ENCODE measurements at regions not wholly inside any gene's neighbourhood (a gene's known extent, or its start where the extent isn't known, plus 50 kb on each side); places are given as distances from the start of the nearest gene placed in this dataset.
"Not testable (repeated sequence)": the region's sequence is repeated elsewhere in the genome, so short reads cannot be mapped to it uniquely, and the experiment has no call there.

GRCh38 chr12:25424211-25424731, 128.8 kb downstream of the LMNTD1 start:
- DNase-seq: no peak

- no peak for DNase-seq
Observed at GRCh38 chr12:25423355-25424050, 129.6 kb downstream of the LMNTD1 start.

- no peak for DNase-seq
Observed at GRCh38 chr12:25422241-25422640, 130.8 kb downstream of the LMNTD1 start.

GRCh38 chr12:25421651-25422167, 131.4 kb downstream of the LMNTD1 start:
- DNase-seq: no peak

GRCh38 chr12:25420116-25420515, 133.0 kb downstream of the LMNTD1 start:
- no peak for DNase-seq

GRCh38 chr12:25419595-25419994, 133.5 kb downstream of the LMNTD1 start:
- DNase-seq: no peak

GRCh38 chr12:25417071-25417470, 136.0 kb downstream of the LMNTD1 start:
- no peak for DNase-seq

- DNase-seq: no peak
Observed at GRCh38 chr12:25416516-25416915, 136.6 kb downstream of the LMNTD1 start.

- DNase-seq: no peak
Observed at GRCh38 chr12:25415004-25415403, 138.1 kb downstream of the LMNTD1 start.

GRCh38 chr12:25412735-25413134, 140.3 kb downstream of the LMNTD1 start:
- no peak for DNase-seq

GRCh38 chr12:25404955-25405354, 148.1 kb downstream of the LMNTD1 start:
- no peak for DNase-seq

GRCh38 chr12:25401547-25402345, 151.0 kb upstream of the KRAS start:
- DNase-seq: no peak

- no peak for DNase-seq
Observed at GRCh38 chr12:25397001-25397400, 146.3 kb upstream of the KRAS start.

GRCh38 chr12:25395227-25395626, 144.5 kb upstream of the KRAS start:
- DNase-seq: no peak

- not testable (repeated sequence) for DNase-seq
Observed at GRCh38 chr12:25394775-25395174, 144.0 kb upstream of the KRAS start.

GRCh38 chr12:25394025-25394424, 143.3 kb upstream of the KRAS start:
- DNase-seq: no peak

GRCh38 chr12:25391346-25391745, 140.6 kb upstream of the KRAS start:
- not testable (repeated sequence) for DNase-seq

- DNase-seq: no peak
Observed at GRCh38 chr12:25388183-25388582, 137.5 kb upstream of the KRAS start.

- no peak for DNase-seq
Observed at GRCh38 chr12:25387732-25388050, 137.0 kb upstream of the KRAS start.

- DNase-seq: peak; percentile 86
Observed at GRCh38 chr12:25386831-25387731, 136.4 kb upstream of the KRAS start.

GRCh38 chr12:25384893-25385248, 134.1 kb upstream of the KRAS start:
- DNase-seq: no peak

- no peak for DNase-seq
Observed at GRCh38 chr12:25384038-25384892, 133.5 kb upstream of the KRAS start.

All from SHP77 treated with DMSO at 0.1 percent for 48 hours (cell line).